ENCODE measurements at regions not wholly inside any gene's neighbourhood (a gene's known extent, or its start where the extent isn't known, plus 50 kb on each side); places are given as distances from the start of the nearest gene placed in this dataset.

GRCh38 chr11:119995730-119996491, 142.0 kb downstream of the TRIM29 start:
- TF ChIP-seq RAD21 (conservative IDR thresholded peaks at IDR 0.05) (no peak), EP300 (conservative IDR thresholded peaks at IDR 0.05; ENCODE audit: poor library complexity, severe bottlenecking) (no peak), POLR2AphosphoS5 (IDR thresholded peaks at IDR 0.05) (no peak), REST (IDR thresholded peaks at IDR 0.05; ENCODE audit: borderline replicate concordance) (no peak), EZH2 (IDR thresholded peaks at IDR 0.05; ENCODE audit: borderline replicate concordance, insufficient read depth, low read length, poor library complexity, severe bottlenecking) (no peak), TAF1 (IDR thresholded peaks at IDR 0.05; ENCODE audit: low read depth) (no peak), SMC3 (conservative IDR thresholded peaks at IDR 0.05; ENCODE audit: poor library complexity) (no peak)
- TF ChIP-seq, protein P1, sequence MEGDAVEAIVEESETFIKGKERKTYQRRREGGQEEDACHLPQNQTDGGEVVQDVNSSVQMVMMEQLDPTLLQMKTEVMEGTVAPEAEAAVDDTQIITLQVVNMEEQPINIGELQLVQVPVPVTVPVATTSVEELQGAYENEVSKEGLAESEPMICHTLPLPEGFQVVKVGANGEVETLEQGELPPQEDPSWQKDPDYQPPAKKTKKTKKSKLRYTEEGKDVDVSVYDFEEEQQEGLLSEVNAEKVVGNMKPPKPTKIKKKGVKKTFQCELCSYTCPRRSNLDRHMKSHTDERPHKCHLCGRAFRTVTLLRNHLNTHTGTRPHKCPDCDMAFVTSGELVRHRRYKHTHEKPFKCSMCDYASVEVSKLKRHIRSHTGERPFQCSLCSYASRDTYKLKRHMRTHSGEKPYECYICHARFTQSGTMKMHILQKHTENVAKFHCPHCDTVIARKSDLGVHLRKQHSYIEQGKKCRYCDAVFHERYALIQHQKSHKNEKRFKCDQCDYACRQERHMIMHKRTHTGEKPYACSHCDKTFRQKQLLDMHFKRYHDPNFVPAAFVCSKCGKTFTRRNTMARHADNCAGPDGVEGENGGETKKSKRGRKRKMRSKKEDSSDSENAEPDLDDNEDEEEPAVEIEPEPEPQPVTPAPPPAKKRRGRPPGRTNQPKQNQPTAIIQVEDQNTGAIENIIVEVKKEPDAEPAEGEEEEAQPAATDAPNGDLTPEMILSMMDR (IDR thresholded peaks at IDR 0.05; ENCODE audit: poor library complexity, severe bottlenecking) = no peak
